Vagina (tissue), 2 donors: ENCODE measurements at regions not wholly inside any gene's neighbourhood (a gene's known extent, or its start where the extent isn't known, plus 50 kb on each side); places are given as distances from the start of the nearest gene placed in this dataset.

Experiments
- CTCF ChIP-seq, 3 experiments: fragments of 450-650 bp in 2 of 3; fragments of 200-600 bp in 1 of 3; sonication (generic) in 1 of 3; IDR thresholded peaks; one replicate each; pipeline ENCODE4 v1.5.1; 2017 to 2019; ENCODE audit warnings: antibody characterized with exemption in 3 of 3, mild to moderate bottlenecking in 2 of 3, moderate library complexity in 2 of 3
- POLR2A ChIP-seq, 2 donors: fragments of 450-650 bp; IDR thresholded peaks; one replicate each; pipeline ENCODE4 v1.6.1; 2017; ENCODE audit warnings: antibody characterized with exemption in 2 of 2, mild to moderate bottlenecking in 2 of 2, moderate library complexity in 2 of 2

- TF ChIP-seq CTCF (IDR thresholded peaks at IDR 0.05) (no peak), POLR2A (IDR thresholded peaks at IDR 0.05) (no peak)
These were observed 101.6 kb upstream of the BACE2 start for GRCh38 chr21:41066086-41066938.
